Sigmoid colon (tissue), 6 donors: ENCODE measurements at regions not wholly inside any gene's neighbourhood (a gene's known extent, or its start where the extent isn't known, plus 50 kb on each side); places are given as distances from the start of the nearest gene placed in this dataset.

ENCODE experiments used
- DNase-seq: peaks from one replicate; pipeline ENCODE4 v3.0.0-alpha.2; 2019
- H3K27ac ChIP-seq, 4 donors: fragments of 200-600 bp; sonication (generic); one replicate each; pipeline ENCODE4 v1.5.1; 2016 to 2019; ENCODE audit warnings: mild to moderate bottlenecking in 1 of 4
- H3K27me3 ChIP-seq, 3 donors: fragments of 200-600 bp; sonication (generic); one replicate each; pipeline ENCODE4 v1.5.1; 2019; ENCODE audit warnings: mild to moderate bottlenecking in 1 of 3
- H3K36me3 ChIP-seq, 4 donors: fragments of 200-600 bp; sonication (generic); one replicate each; pipeline ENCODE4 v1.5.1; 2016 to 2019
- H3K4me1 ChIP-seq, 4 donors: fragments of 200-600 bp; sonication (generic); one replicate each; pipeline ENCODE4 v1.5.1; 2017 to 2019
- H3K4me3 ChIP-seq, 4 donors: fragments of 200-600 bp; sonication (generic); one replicate each; pipeline ENCODE4 v1.5.1; 2017 to 2019; ENCODE audit warnings: mild to moderate bottlenecking in 2 of 4, moderate library complexity in 1 of 4
- H3K9me3 ChIP-seq, 4 donors: fragments of 200-600 bp in 3 of 4; sonication (generic) in 3 of 4; one replicate each; pipeline versions ENCODE4 v1.5.1 to v1.6.1; 2013 to 2019
- EP300 ChIP-seq, 4 donors: sonication (generic); formaldehyde crosslinking; IDR thresholded peaks; one replicate each; pipeline ENCODE4 v1.6.1; 2017; ENCODE audit warnings: antibody characterized with exemption in 4 of 4
- POLR2A ChIP-seq, 2 donors: fragments of 450-650 bp; IDR thresholded peaks; one replicate each; pipeline ENCODE4 v1.6.1; 2016; ENCODE audit warnings: antibody characterized with exemption in 2 of 2, mild to moderate bottlenecking in 2 of 2, moderate library complexity in 2 of 2
- POLR2AphosphoS5 ChIP-seq, 4 donors: sonication (generic); formaldehyde crosslinking; IDR thresholded peaks; one replicate each; pipeline ENCODE4 v1.6.1; 2017; ENCODE audit warnings: antibody characterized with exemption in 4 of 4
- WGBS, 2 donors: extraction: QIAGEN DNeasy Blood & Tissue Kit; methylation state at CpG; one replicate each; pipeline ENCODE4 v1.1.7; 2013; 5-methylcytosine and 5-hydroxymethylcytosine counted together
- intact Hi-C: fragments of 100-400 bp; cut with DNase I; formaldehyde crosslinking; loops from one replicate; pipeline ENCODE4 v1.15.1; 2023
- TF ChIP-seq, protein P1 (sequence below), 4 experiments: fragments of 450-650 bp in 3 of 4; fragments of 200-600 bp in 1 of 4; IDR thresholded peaks; one replicate each; pipeline ENCODE4 v1.5.1; 2016 to 2019; ENCODE audit warnings: antibody characterized with exemption in 4 of 4, mild to moderate bottlenecking in 3 of 4, moderate library complexity in 2 of 4
- donor health status: healthy with polysubstance abuse.
- donor health status: healthy.

DNA sequence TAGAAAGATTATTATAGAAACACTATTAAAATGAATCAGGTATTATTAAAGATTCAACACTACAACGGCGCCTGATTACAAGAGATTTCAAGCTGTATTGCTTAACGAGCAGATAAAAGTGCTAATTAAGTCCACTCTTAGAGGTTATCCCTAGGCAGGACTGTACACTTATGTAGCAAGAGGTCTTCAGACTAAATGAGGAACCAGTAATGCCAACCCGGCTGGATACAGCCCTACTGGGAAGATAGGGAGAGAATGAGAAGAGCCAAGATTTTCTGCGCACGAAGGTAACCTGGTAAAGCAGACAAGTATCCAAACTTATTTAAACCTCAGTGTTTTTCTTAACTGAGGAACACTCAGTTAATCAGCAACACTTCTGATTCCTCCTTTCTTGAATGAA is 115.7 kb upstream of the HIVEP3 start:
- H3K4me3 ChIP-seq: peak overlapping the region in 2 of 4 donors; percentile 76 to 98

DNA sequence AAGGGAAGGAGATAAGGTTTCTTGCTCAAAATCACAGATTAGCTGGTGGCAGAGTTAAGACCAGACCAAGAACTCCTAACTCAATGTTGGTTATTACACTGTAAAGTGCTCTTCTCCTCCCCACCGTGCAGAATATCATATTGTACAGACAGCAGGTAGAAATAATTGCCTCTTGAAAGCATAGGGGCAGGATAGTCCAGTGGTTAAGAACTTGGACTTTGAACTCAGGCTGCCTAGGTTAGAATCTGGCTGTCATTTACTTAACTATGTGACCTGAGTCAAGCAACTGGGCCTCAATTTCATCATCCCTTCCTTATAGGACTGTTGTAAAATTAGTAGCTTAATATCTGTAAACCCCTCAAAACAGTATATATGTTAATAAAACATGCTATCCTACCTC is 114.9 kb upstream of the HIVEP3 start:
- H3K4me3 ChIP-seq: no peak overlapping the region
- peaks cover 0 to 11% (median 11%) of the 10 kb centered on the region in 4 donors for H3K4me1 ChIP-seq
- no peak for DNase-seq

More for the DNA sequence above, 115.7 kb upstream of the HIVEP3 start:
- no peak for DNase-seq
- no peak overlapping the region for H3K27ac ChIP-seq
- H3K9me3 ChIP-seq: no peaks in the 10 kb centered on the region
- intact Hi-C loops: loop anchor here (2.0 to 10.0 kb wide), 2 partner anchors 116 to 300 kb away; partner anchors contain the start of genes FOXJ3 and HIVEP3
- 62 to 66% methylated on average over 6 of the region's 6 CpGs for whole genome bisulfite sequencing, 2 donors
- H3K36me3 ChIP-seq: no peaks in the 10 kb centered on the region
- H3K4me1 ChIP-seq: peaks cover 0 to 11% (median 11%) of the 10 kb centered on the region in 4 donors
- TF ChIP-seq, protein P1, sequence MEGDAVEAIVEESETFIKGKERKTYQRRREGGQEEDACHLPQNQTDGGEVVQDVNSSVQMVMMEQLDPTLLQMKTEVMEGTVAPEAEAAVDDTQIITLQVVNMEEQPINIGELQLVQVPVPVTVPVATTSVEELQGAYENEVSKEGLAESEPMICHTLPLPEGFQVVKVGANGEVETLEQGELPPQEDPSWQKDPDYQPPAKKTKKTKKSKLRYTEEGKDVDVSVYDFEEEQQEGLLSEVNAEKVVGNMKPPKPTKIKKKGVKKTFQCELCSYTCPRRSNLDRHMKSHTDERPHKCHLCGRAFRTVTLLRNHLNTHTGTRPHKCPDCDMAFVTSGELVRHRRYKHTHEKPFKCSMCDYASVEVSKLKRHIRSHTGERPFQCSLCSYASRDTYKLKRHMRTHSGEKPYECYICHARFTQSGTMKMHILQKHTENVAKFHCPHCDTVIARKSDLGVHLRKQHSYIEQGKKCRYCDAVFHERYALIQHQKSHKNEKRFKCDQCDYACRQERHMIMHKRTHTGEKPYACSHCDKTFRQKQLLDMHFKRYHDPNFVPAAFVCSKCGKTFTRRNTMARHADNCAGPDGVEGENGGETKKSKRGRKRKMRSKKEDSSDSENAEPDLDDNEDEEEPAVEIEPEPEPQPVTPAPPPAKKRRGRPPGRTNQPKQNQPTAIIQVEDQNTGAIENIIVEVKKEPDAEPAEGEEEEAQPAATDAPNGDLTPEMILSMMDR (IDR thresholded peaks at IDR 0.05): no peak
- TF ChIP-seq EP300 (IDR thresholded peaks at IDR 0.05): no peak
- TF ChIP-seq POLR2AphosphoS5 (IDR thresholded peaks at IDR 0.05): no peak
- no peak for TF ChIP-seq POLR2A (IDR thresholded peaks at IDR 0.05)
- no peaks in the 10 kb centered on the region for H3K27me3 ChIP-seq

DNA sequence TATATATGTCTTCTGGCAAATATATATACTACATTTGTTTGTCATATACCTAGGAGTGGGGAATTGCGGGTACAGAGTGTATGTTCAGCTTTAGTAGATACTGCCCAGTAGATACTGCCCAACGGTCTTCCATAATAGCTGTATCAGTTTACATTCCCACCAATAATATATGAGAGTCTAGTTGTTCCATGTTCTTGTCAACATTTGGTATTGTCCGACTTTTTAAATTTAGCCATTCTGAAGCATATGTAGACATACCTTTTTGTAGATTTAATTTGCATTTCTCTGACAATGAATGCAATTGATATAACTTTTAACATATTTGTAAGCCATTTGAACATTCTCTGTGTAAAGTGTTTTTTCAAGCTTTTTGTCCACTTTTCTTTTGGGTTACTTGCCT is 99.0 kb upstream of the HIVEP3 start:
- intact Hi-C loops: no loop called here
- Histone ChIP-seq H3K27ac (no peak overlapping the region), H3K4me3 (no peak overlapping the region), H3K27me3 (no peaks in the 10 kb centered on the region), H3K4me1 (no peaks in the 10 kb centered on the region), H3K36me3 (no peaks in the 10 kb centered on the region), H3K9me3 (no peaks in the 10 kb centered on the region)
- DNase-seq: no peak
- TF ChIP-seq, protein P1 (IDR thresholded peaks at IDR 0.05): no peak
- no peak for TF ChIP-seq POLR2A (IDR thresholded peaks at IDR 0.05)
- no peak for TF ChIP-seq EP300 (IDR thresholded peaks at IDR 0.05)
- no peak for TF ChIP-seq POLR2AphosphoS5 (IDR thresholded peaks at IDR 0.05)
- WGBS, 2 donors: 95 to 99% methylated on average over 3 of the region's 3 CpGs

More for the DNA sequence above, 114.9 kb upstream of the HIVEP3 start:
- Histone ChIP-seq H3K36me3 (no peaks in the 10 kb centered on the region), H3K9me3 (no peaks in the 10 kb centered on the region), H3K27me3 (no peaks in the 10 kb centered on the region), H3K27ac (no peak overlapping the region)
- 20 to 67% methylated on average over 1 of the region's 1 CpG for WGBS, 2 donors
- intact Hi-C loops: loop anchor here (2.0 to 10.0 kb wide), 2 partner anchors 115 to 301 kb away; partner anchors contain the start of genes FOXJ3 and HIVEP3
- TF ChIP-seq POLR2A (IDR thresholded peaks at IDR 0.05) (no peak), POLR2AphosphoS5 (IDR thresholded peaks at IDR 0.05) (no peak), EP300 (IDR thresholded peaks at IDR 0.05) (no peak)
- TF ChIP-seq, protein P1 (IDR thresholded peaks at IDR 0.05): no peak

DNA sequence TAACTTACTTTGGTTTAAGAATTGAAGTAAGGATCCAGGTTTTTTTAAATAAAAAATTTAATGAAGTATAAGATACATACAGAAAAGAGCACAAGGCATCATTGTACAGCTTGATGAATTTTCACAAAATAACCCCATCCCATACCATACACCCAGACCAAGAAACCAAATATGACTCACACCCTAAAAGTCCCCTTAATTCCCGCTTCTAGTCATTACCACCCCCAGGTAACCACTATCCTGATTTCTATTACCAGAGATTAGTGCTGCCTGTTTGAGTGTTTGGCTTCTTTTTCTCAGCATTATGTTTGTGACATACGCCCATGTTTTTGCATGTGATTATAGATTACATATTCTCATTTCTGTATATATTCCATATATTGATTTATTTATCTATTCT is 98.5 kb upstream of the HIVEP3 start:
- Histone ChIP-seq H3K9me3 (no peaks in the 10 kb centered on the region), H3K27me3 (no peaks in the 10 kb centered on the region), H3K27ac (no peak overlapping the region), H3K4me1 (no peaks in the 10 kb centered on the region), H3K36me3 (no peaks in the 10 kb centered on the region), H3K4me3 (no peak overlapping the region)
- TF ChIP-seq EP300 (IDR thresholded peaks at IDR 0.05) (no peak), POLR2A (IDR thresholded peaks at IDR 0.05) (no peak), POLR2AphosphoS5 (IDR thresholded peaks at IDR 0.05) (no peak)
- TF ChIP-seq, protein P1 (IDR thresholded peaks at IDR 0.05): no peak
- no peak for DNase-seq
- intact Hi-C loops: no loop called here
- 84 to 91% methylated on average over 2 of the region's 2 CpGs for WGBS, 2 donors

DNA sequence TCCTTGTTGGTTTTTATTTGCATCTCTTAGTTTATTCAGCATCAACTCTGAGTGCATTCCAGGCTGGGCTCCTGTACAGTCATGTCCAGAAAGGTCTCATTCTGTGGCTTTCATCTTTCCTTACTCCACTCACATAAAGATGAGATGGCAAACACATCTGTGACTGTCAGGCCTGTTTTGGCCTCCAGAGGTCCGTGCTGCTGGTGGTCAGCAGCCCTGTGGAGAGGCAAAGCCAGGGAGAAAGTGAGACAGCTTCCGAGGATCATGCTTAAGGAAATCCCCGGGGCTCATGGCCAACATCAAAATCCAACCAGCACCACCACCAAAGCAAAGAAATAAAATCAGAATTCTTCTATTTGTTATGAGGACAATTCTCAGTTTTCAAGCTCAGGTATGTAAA is 96.1 kb upstream of the HIVEP3 start:
- WGBS, 2 donors: 79 to 84% methylated on average over 3 of the region's 3 CpGs
- no peak for TF ChIP-seq POLR2AphosphoS5 (IDR thresholded peaks at IDR 0.05)
- no peak for TF ChIP-seq POLR2A (IDR thresholded peaks at IDR 0.05)
- no peak for DNase-seq
- no peaks in the 10 kb centered on the region for H3K4me1 ChIP-seq
- intact Hi-C loops: no loop called here
- H3K27me3 ChIP-seq: no peaks in the 10 kb centered on the region
- no peak overlapping the region for H3K4me3 ChIP-seq
- H3K9me3 ChIP-seq: no peaks in the 10 kb centered on the region
- H3K36me3 ChIP-seq: no peaks in the 10 kb centered on the region
- no peak overlapping the region for H3K27ac ChIP-seq
